ENCODE measurements at regions not wholly inside any gene's neighbourhood (a gene's known extent, or its start where the extent isn't known, plus 50 kb on each side); places are given as distances from the start of the nearest gene placed in this dataset.

DNA sequence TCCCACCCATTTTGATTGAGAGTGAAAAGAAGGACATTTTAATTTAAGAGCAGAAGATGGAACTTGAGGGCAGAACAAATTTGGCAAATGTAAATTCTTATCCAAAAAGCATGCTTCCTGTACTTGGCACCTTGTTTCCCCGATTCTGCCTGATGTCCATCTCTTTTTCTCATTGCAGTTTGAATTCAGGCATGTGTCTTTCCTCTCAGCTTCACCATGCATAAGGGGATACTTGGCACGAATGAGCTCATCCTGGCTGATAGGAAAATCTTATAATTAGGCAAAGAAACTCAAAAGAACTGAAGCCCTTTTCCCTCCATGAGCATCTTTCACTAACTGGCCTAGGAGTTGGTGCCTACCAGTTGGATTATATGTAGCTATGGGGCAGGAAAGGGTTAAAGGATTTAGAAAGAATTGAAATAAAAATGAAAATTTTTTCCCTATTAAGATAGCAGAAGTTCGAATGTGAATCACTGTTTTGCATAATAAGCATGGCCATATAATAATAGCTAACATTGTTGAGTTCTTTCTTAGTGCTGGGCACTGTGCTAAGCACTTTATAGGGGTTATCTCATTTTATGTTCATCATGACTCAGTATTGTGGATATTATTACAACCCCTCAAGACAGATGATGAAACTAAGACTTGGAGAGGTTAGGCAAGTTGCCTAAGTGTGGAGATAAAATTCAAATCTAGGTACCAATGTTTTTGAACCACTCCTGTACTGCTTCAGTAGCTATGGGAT lies 386.6 kb downstream of the KCNRG start:
- Histone ChIP-seq H3K36me3 (ENCODE audit: insufficient read depth, low read length) (no peaks in the 10 kb centered on the region), H3K4me1 (ENCODE audit: insufficient read depth, low read length) (peaks cover 29% of the 10 kb centered on the region), H3K27me3 (ENCODE audit: insufficient read depth, low read length) (no peaks in the 10 kb centered on the region), H3K27ac (ENCODE audit: low read depth, low read length) (peak overlapping the region; percentile 61), H3K79me2 (ENCODE audit: insufficient read depth, low read length) (no peaks in the 10 kb centered on the region), H2AFZ (ENCODE audit: low read length) (no peak overlapping the region), H3K4me3 (ENCODE audit: insufficient read depth, low read length) (peak overlapping the region; percentile 9), H4K20me1 (ENCODE audit: insufficient read depth, low read length) (no peaks in the 10 kb centered on the region), H3K9me3 (ENCODE audit: low read depth, low read length) (no peaks in the 10 kb centered on the region), H3K4me2 (ENCODE audit: insufficient read depth, low read length) (peak overlapping the region; percentile 75)
- peak; percentile 62 for DNase-seq (ENCODE audit: insufficient read length, low spot score, missing footprints)
- TF ChIP-seq, protein P1, sequence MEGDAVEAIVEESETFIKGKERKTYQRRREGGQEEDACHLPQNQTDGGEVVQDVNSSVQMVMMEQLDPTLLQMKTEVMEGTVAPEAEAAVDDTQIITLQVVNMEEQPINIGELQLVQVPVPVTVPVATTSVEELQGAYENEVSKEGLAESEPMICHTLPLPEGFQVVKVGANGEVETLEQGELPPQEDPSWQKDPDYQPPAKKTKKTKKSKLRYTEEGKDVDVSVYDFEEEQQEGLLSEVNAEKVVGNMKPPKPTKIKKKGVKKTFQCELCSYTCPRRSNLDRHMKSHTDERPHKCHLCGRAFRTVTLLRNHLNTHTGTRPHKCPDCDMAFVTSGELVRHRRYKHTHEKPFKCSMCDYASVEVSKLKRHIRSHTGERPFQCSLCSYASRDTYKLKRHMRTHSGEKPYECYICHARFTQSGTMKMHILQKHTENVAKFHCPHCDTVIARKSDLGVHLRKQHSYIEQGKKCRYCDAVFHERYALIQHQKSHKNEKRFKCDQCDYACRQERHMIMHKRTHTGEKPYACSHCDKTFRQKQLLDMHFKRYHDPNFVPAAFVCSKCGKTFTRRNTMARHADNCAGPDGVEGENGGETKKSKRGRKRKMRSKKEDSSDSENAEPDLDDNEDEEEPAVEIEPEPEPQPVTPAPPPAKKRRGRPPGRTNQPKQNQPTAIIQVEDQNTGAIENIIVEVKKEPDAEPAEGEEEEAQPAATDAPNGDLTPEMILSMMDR (IDR thresholded peaks at IDR 0.05; ENCODE audit: extremely low read depth, low read depth, low read length), result no peak

DNA sequence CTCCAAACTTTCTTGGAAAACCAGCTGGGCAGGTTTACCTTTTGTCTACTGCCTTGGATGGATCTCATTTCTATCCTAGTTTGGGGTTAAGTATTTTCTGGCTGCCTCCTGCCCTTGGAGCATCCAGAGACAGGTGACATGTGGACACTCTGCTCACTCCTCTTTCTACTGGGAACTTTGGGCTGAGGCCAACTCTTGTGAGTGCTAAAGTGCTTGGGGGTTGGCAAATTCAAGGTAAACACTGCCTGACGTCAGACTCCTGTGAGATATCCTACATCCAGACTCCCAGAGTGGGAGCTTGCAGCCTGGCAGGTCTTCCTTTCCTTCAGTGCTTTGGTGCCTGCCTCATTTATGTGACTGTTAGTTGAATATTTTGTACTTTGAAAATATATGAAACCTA lies 388.1 kb downstream of the KCNRG start:
- Histone ChIP-seq H4K20me1 (ENCODE audit: insufficient read depth, low read length) (no peaks in the 10 kb centered on the region), H3K27ac (ENCODE audit: low read depth, low read length) (no peak overlapping the region), H3K27me3 (ENCODE audit: insufficient read depth, low read length) (no peaks in the 10 kb centered on the region), H2AFZ (ENCODE audit: low read length) (no peak overlapping the region), H3K4me3 (ENCODE audit: insufficient read depth, low read length) (no peak overlapping the region), H3K36me3 (ENCODE audit: insufficient read depth, low read length) (no peaks in the 10 kb centered on the region), H3K4me1 (ENCODE audit: insufficient read depth, low read length) (peaks cover 29% of the 10 kb centered on the region), H3K79me2 (ENCODE audit: insufficient read depth, low read length) (no peaks in the 10 kb centered on the region), H3K4me2 (ENCODE audit: insufficient read depth, low read length) (no peak overlapping the region), H3K9me3 (ENCODE audit: low read depth, low read length) (no peaks in the 10 kb centered on the region)
- DNase-seq (ENCODE audit: insufficient read length, low spot score, missing footprints), result no peak
- TF ChIP-seq, protein P1 (IDR thresholded peaks at IDR 0.05; ENCODE audit: extremely low read depth, low read depth, low read length), result no peak

DNA sequence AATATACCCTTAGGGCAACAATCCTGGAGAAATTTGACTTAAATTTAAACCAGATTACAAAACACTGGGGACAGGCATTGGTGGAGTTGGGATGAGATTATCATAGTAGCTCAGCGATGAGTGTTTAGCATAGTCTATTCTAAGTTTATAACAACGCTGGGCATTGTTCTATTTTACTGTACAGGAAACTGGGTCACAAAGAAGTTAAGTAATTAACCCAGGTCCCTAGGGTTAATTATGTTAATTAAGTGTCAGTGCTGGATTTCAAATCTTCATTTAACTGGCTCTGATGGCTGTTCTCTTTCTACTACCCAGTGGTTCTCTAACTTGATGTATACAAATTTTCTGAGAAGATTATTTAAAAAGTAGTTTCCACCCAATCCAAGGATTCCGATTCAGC lies 388.9 kb downstream of the KCNRG start:
- DNase-seq (ENCODE audit: insufficient read length, low spot score, missing footprints), result no peak
- Histone ChIP-seq H3K27me3 (ENCODE audit: insufficient read depth, low read length) (no peaks in the 10 kb centered on the region), H3K4me3 (ENCODE audit: insufficient read depth, low read length) (no peak overlapping the region), H4K20me1 (ENCODE audit: insufficient read depth, low read length) (no peaks in the 10 kb centered on the region), H3K4me2 (ENCODE audit: insufficient read depth, low read length) (no peak overlapping the region), H3K9me3 (ENCODE audit: low read depth, low read length) (no peaks in the 10 kb centered on the region), H3K27ac (ENCODE audit: low read depth, low read length) (no peak overlapping the region), H3K36me3 (ENCODE audit: insufficient read depth, low read length) (no peaks in the 10 kb centered on the region), H3K4me1 (ENCODE audit: insufficient read depth, low read length) (peaks cover 29% of the 10 kb centered on the region), H2AFZ (ENCODE audit: low read length) (no peak overlapping the region), H3K79me2 (ENCODE audit: insufficient read depth, low read length) (no peaks in the 10 kb centered on the region)
- TF ChIP-seq, protein P1 (IDR thresholded peaks at IDR 0.05; ENCODE audit: extremely low read depth, low read depth, low read length), result no peak

DNA sequence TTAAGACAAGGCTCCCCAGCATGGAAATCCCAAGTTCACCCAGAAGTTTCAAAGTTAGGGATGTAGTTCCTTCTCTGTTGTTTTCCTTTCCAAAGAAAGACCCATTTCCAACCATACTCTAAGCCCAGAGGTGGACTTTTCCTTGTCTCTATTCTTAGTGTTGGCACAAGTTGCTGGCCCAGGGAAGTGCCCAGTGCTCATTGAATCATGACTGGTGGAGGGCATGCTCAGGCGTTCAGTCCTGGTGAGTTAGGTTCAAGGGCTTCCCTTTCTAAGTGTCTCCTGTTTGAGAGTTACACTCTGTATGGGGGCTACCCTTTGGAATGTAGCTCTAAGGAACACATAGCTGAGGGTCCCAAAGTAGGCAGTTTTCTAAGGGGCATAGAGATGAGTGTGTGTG lies 389.5 kb downstream of the KCNRG start:
- H3K4me1 ChIP-seq (ENCODE audit: insufficient read depth, low read length), result peaks cover 29% of the 10 kb centered on the region
- H3K9me3 ChIP-seq (ENCODE audit: low read depth, low read length), result no peaks in the 10 kb centered on the region
- no peak overlapping the region for H3K27ac ChIP-seq (ENCODE audit: low read depth, low read length)
- H4K20me1 ChIP-seq (ENCODE audit: insufficient read depth, low read length), result no peaks in the 10 kb centered on the region
- DNase-seq (ENCODE audit: insufficient read length, low spot score, missing footprints), result no peak
- TF ChIP-seq, protein P1 (IDR thresholded peaks at IDR 0.05; ENCODE audit: extremely low read depth, low read depth, low read length), result no peak
- no peak overlapping the region for H2AFZ ChIP-seq (ENCODE audit: low read length)
- no peaks in the 10 kb centered on the region for H3K36me3 ChIP-seq (ENCODE audit: insufficient read depth, low read length)
- no peaks in the 10 kb centered on the region for H3K27me3 ChIP-seq (ENCODE audit: insufficient read depth, low read length)
- H3K79me2 ChIP-seq (ENCODE audit: insufficient read depth, low read length), result no peaks in the 10 kb centered on the region
- H3K4me2 ChIP-seq (ENCODE audit: insufficient read depth, low read length), result no peak overlapping the region
- no peak overlapping the region for H3K4me3 ChIP-seq (ENCODE audit: insufficient read depth, low read length)

Data from osteoblast (primary cell).